ENCODE measurements at regions not wholly inside any gene's neighbourhood (a gene's known extent, or its start where the extent isn't known, plus 50 kb on each side); places are given as distances from the start of the nearest gene placed in this dataset.

GRCh38 chr2:177329064-177329463 lies 63.5 kb upstream of the AGPS start:
- H3K4me3 ChIP-seq (ENCODE audit: low read depth, low read length): no peak overlapping the region
- no peak for TF ChIP-seq CTCF (IDR thresholded peaks at IDR 0.05; ENCODE audit: low read depth, low read length)

- no peak for TF ChIP-seq CTCF (IDR thresholded peaks at IDR 0.05; ENCODE audit: low read depth, low read length)
- no peak overlapping the region for H3K4me3 ChIP-seq (ENCODE audit: low read depth, low read length)
Observed at GRCh38 chr2:177331466-177331997, 61.0 kb upstream of the AGPS start.

GRCh38 chr2:177332026-177332991 lies 60.3 kb upstream of the AGPS start:
- TF ChIP-seq CTCF (IDR thresholded peaks at IDR 0.05; ENCODE audit: low read depth, low read length): peak; percentile 40; the same call in 1 of the 2 replicates
- peak overlapping the region; percentile 6 for H3K4me3 ChIP-seq (ENCODE audit: low read depth, low read length)

GRCh38 chr2:177332992-177333388 lies 59.6 kb upstream of the AGPS start:
- H3K4me3 ChIP-seq (ENCODE audit: low read depth, low read length): no peak overlapping the region
- TF ChIP-seq CTCF (IDR thresholded peaks at IDR 0.05; ENCODE audit: low read depth, low read length): no peak

GRCh38 chr2:177334940-177335543 lies 57.5 kb upstream of the AGPS start:
- TF ChIP-seq CTCF (IDR thresholded peaks at IDR 0.05; ENCODE audit: low read depth, low read length): peak; percentile 77
- H3K4me3 ChIP-seq (ENCODE audit: low read depth, low read length): no peak overlapping the region

GRCh38 chr2:177335917-177336450 lies 56.6 kb upstream of the AGPS start:
- H3K4me3 ChIP-seq (ENCODE audit: low read depth, low read length): no peak overlapping the region

More at GRCh38 chr2:177335917-177336450, 56.6 kb upstream of the AGPS start:
- no peak for TF ChIP-seq CTCF (IDR thresholded peaks at IDR 0.05; ENCODE audit: low read depth, low read length)

Measured in WI38 (cell line).